Neutrophil (primary cell): ENCODE measurements at regions not wholly inside any gene's neighbourhood (a gene's known extent, or its start where the extent isn't known, plus 50 kb on each side); places are given as distances from the start of the nearest gene placed in this dataset.
"Not testable (repeated sequence)": the region's sequence is repeated elsewhere in the genome, so short reads cannot be mapped to it uniquely, and the experiment has no call there.

ENCODE experiments used
- H3K27ac ChIP-seq: fragments of 200-600 bp; sonication (generic); 2 replicates; pipeline ENCODE4 v1.5.1; 2016; ENCODE audit warnings: mild to moderate bottlenecking, moderate library complexity
- H3K27me3 ChIP-seq: fragments of 200-600 bp; sonication (generic); 2 replicates; pipeline ENCODE4 v1.6.0; 2016; ENCODE audit warnings: mild to moderate bottlenecking
- H3K36me3 ChIP-seq: fragments of 200-600 bp; sonication (generic); 2 replicates; pipeline ENCODE4 v1.5.1; 2017
- H3K4me1 ChIP-seq, 2 experiments: fragments of 200-600 bp in 1 of 2; sonication (generic) in 1 of 2; 1 replicate in 1 of 2; 2 replicates in 1 of 2; pipeline versions ENCODE4 v1.5.1 to v1.6.1; 2013 to 2016; ENCODE audit warnings: low read depth in 1 of 2, low read length in 1 of 2, mild to moderate bottlenecking in 1 of 2, moderate library complexity in 1 of 2; ENCODE audit not compliant: control insufficient read depth in 1 of 2, insufficient read depth in 1 of 2
- H3K4me3 ChIP-seq, 2 experiments: fragments of 200-600 bp in 1 of 2; sonication (generic) in 1 of 2; 1 replicate in 1 of 2; 2 replicates in 1 of 2; pipeline ENCODE4 v1.5.1; 2013 to 2016; ENCODE audit warnings: low read depth in 1 of 2, low read length in 1 of 2, mild to moderate bottlenecking in 1 of 2, moderate library complexity in 1 of 2
- H3K9me3 ChIP-seq: fragments of 200-600 bp; sonication (generic); 2 replicates; pipeline ENCODE4 v1.5.1; 2016

- not testable (repeated sequence) for H3K36me3 ChIP-seq, H3K4me3 ChIP-seq, H3K9me3 ChIP-seq, H3K27ac ChIP-seq, H3K27me3 ChIP-seq
- H3K4me1 ChIP-seq, result peaks cover 16 to 17% of the 10 kb centered on the region in 2 experiments
Measured at GRCh38 chr2:87516369-87516967, 231.4 kb upstream of the PLGLB2 start.

DNA sequence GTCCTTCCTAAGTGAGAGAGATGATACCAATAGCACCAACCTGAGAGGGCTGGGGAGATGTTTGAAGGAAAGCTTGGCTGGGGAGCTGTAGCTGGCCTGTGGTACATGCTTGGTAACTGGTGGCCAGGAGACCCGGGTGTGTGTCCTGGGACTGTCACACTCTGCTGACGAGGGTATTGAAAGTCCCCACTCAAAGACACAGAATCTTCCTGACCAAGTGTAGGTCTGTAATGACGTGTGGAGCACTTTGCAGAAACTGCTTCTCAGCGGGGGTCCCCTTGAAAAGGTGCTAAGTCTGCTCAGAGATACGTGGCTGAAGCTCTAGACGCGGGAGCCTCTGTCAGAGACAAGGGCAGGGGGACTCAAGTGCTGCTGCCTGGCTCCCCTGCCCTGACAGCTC lies 230.4 kb upstream of the PLGLB2 start:
- H3K4me1 ChIP-seq, result peaks cover 16 to 17% of the 10 kb centered on the region in 2 experiments
- H3K4me3 ChIP-seq, H3K9me3 ChIP-seq, H3K27me3 ChIP-seq, H3K27ac ChIP-seq, H3K36me3 ChIP-seq: not testable (repeated sequence)

GRCh38 chr2:87518066-87518465 lies 229.8 kb upstream of the PLGLB2 start:
- not testable (repeated sequence) for H3K9me3 ChIP-seq, H3K36me3 ChIP-seq, H3K27me3 ChIP-seq, H3K4me3 ChIP-seq
- peak overlapping the region; percentile 68 for H3K27ac ChIP-seq
- H3K4me1 ChIP-seq, result peaks cover 16 to 17% of the 10 kb centered on the region in 2 experiments

GRCh38 chr2:87518547-87518946 lies 229.3 kb upstream of the PLGLB2 start:
- not testable (repeated sequence) for H3K27me3 ChIP-seq, H3K4me3 ChIP-seq, H3K9me3 ChIP-seq, H3K36me3 ChIP-seq
- Histone ChIP-seq H3K27ac (peak overlapping the region; percentile 68), H3K4me1 (peaks cover 16 to 17% of the 10 kb centered on the region in 2 experiments)

DNA sequence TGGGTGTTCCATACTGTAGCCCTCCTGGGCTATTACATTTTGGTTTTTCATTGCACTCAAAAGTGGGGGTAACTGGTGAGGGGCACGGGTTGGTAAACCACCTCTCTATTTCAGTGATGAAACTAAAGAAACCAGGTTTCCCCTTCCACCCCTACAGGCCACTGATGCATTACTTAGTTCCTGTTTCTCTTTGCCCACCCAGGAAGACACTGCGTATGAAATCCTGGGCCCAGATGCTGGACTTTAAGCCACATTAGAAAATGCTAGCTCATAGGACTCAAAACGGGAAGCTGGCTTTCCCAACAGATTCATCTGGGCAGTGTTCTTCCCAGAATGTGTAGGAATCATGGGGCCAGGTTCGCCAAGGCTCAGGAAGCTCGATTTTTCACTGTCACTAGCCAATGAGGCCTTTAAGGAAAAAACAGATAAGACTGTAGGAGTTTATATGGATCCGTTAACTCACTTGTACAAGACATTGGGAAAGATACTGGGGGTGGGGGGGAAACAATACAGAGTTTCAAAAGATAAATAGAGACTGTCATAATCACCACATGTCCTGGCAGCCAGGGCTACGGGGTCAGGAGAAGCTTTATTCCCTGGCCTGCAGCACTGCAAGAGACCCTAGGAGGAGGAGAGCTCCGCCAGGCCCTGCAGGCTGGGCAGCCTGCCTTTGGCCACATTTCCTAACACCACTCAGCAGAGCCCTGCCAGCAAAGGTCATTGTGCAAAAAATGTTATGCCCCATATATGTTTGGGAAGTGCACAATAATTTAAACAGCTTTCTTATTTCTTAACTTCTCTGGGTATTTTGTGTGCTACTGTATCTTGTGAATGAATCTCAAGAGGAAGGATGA lies 228.5 kb upstream of the PLGLB2 start:
- not testable (repeated sequence) for H3K4me3 ChIP-seq, H3K9me3 ChIP-seq, H3K36me3 ChIP-seq, H3K27me3 ChIP-seq
- Histone ChIP-seq H3K27ac (peak overlapping the region; percentile 68), H3K4me1 (peaks cover 16 to 17% of the 10 kb centered on the region in 2 experiments)

DNA sequence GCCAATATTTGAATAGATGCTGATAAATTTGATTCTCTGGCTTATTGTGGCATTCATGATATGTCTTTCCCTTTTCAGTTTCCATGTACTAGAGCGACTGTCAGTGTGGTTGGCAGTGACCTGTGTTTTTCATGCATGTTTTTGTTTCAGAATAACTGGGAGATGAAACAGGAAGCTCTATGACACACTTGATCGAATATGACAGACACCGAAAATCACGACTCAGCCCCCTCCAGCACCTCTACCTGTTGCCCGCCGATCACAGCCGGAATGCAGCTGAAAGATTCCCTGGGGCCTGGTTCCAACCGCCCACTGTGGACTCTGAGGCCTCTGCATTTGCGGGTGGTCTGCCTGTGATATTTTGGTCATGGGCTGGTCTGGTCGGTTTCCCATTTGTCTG lies 226.8 kb upstream of the PLGLB2 start:
- H3K36me3 ChIP-seq, H3K9me3 ChIP-seq, H3K4me3 ChIP-seq, H3K27me3 ChIP-seq: not testable (repeated sequence)
- H3K27ac ChIP-seq, result peak overlapping the region; percentile 7
- H3K4me1 ChIP-seq, result peaks cover 13% of the 10 kb centered on the region in 2 experiments

DNA sequence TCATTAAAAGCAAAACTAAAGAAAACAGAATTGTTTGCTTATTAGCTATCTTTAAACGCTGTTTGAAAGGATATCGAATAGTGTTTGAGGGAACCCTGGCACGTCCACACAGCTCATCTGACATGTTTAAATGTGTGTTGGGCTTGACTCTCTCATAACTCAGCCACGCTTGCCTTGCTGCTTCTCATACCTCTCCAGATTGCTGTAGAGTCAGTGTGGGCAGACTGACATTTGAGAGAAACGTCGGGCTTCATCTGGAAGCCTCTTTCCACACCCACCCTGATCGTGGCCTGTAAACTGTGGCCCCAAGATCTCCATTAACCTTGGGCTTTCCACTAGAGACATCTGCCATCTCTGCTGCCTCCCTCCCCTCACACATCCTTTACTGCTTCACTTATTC lies 226.4 kb upstream of the PLGLB2 start:
- not testable (repeated sequence) for H3K4me3 ChIP-seq, H3K36me3 ChIP-seq, H3K9me3 ChIP-seq, H3K27me3 ChIP-seq
- H3K27ac ChIP-seq, result peak overlapping the region; percentile 7
- peaks cover 13% of the 10 kb centered on the region in 2 experiments for H3K4me1 ChIP-seq

DNA sequence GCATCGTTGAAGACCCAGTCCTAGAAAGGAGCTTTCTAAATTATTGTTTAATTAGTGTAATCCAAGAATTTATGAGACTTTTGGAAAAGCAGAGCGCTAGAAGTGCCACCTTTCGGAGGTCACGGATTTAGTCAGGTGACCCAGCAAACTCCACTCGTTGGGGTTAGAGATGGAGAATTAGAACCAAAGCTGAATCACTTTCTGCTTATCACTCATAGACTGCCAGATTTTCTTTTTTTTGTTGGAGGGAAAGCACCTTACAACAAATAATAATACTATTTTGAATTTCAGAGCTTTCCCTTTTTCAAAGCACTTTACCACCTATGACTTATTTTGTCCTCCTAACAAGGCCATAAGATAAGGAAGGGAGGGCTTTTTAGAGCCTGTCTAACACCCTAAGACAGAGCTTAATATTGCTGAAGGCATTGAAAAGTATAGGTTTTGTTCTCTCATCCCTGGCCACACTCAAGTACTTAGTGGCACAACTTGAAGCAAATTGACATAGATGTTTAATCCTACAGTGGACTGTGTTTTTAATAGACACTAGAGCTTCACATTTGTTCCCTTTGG lies 223.2 kb upstream of the PLGLB2 start:
- not testable (repeated sequence) for H3K27me3 ChIP-seq, H3K4me3 ChIP-seq, H3K9me3 ChIP-seq, H3K27ac ChIP-seq, H3K4me1 ChIP-seq, H3K36me3 ChIP-seq

DNA sequence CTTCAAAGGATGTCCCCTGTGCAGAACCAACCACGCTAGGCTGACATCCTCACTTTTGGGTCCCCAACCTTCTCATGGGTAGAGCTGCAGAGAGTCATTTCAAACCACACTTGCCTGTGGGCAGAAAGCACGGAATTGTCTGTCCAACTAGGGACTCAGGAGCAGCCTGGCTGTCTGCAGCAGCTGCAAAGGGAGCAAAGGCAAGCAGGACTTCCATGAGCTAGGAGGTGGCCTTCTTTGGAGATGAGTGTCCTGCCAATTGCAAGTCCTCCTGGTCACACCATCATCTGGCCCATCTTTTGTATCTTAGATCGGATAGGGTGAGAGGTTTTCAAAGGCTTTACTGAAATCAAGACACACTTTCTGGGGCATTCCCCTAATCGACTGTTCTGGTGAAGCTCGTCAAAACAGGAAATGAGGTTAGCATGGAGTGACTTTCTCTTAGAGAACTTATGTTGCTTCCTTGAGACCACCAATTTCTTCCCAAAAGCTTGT lies 222.3 kb upstream of the PLGLB2 start:
- H3K27me3 ChIP-seq, H3K4me3 ChIP-seq, H3K36me3 ChIP-seq, H3K27ac ChIP-seq, H3K9me3 ChIP-seq, H3K4me1 ChIP-seq: not testable (repeated sequence)

DNA sequence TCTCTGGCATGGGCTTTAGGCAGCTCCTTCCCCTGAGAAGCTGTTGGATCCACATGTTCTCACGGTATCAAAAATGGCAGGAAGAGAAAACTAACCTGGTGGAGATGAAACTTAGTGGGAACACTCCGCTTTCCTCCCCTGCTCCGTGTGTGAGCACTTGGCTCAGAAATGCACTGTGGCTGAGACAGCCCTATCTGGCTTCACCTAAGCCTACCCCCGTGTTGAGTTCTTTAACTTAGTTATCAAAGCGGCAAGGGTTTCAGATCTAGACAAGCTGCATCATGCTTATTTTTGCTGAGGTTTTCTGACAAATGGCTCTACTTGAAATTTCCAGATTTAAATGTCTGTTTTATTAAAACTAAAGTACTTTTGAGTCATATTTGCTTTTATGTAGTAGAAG lies 221.6 kb upstream of the PLGLB2 start:
- not testable (repeated sequence) for H3K27me3 ChIP-seq, H3K4me1 ChIP-seq, H3K36me3 ChIP-seq, H3K27ac ChIP-seq, H3K4me3 ChIP-seq, H3K9me3 ChIP-seq

- H3K36me3 ChIP-seq, H3K4me1 ChIP-seq, H3K27ac ChIP-seq, H3K27me3 ChIP-seq, H3K4me3 ChIP-seq, H3K9me3 ChIP-seq: not testable (repeated sequence)
Measured at GRCh38 chr2:87531968-87532715, 215.7 kb upstream of the PLGLB2 start.

DNA sequence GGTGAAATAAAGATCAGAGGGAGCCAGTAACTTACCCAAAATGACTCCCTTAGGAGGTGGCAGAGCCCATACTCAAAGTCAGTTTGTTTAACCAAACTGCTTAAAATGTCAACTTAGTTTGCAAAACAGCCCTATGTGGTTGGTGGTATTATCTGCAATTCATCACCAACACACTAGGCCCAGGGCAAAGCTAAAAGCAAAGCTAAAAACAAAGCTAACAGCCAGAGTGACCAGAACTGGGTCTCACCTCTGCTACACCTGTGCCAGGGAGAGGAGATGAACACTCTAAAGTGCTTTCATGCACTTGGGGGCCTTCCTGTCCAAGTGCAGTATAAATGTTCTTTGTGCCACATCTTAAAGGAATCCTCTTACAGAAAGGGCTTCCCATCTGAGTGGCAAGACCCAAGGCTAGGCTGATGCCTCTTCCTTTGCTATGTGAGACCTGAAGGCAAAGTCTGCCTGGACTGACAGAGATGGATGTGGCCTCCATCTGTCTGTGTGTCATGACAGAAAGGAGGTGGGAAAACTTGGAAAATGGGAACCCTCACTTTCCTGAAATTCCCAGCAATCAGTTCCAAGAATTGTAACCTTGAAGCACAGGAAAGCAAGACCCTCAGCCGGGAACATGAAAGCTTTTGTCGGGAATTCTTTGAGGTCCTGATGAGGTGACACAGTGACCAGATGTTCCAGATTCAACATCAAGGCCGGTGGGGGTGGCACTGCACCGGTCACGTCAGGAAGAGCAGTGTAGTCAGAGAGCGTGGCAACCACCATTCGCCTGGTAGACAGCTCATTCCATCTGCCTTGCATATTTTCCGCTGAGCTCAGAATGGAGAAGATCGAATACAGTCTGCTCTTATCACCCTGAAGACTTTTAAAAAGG lies 214.3 kb upstream of the PLGLB2 start:
- H3K9me3 ChIP-seq, H3K36me3 ChIP-seq, H3K27ac ChIP-seq, H3K4me3 ChIP-seq, H3K4me1 ChIP-seq, H3K27me3 ChIP-seq: not testable (repeated sequence)
